OCI-LY3 (cell line): ENCODE measurements at regions not wholly inside any gene's neighbourhood (a gene's known extent, or its start where the extent isn't known, plus 50 kb on each side); places are given as distances from the start of the nearest gene placed in this dataset.

Experiments
- EZH2phosphoT487 ChIP-seq: fragments of 200-600 bp; shearing (Covaris generic); IDR thresholded peaks from 2 replicates; pipeline ENCODE4 v1.6.1; 2018; ENCODE audit warnings: antibody characterized with exemption, mixed run types, low read depth
- TF ChIP-seq, protein P1 (sequence below): fragments of 200-600, 300-600 bp; sonication (generic); IDR thresholded peaks from 2 replicates; pipeline ENCODE4 v1.5.1; 2014; ENCODE audit warnings: antibody characterized with exemption, low read length, low read depth

DNA sequence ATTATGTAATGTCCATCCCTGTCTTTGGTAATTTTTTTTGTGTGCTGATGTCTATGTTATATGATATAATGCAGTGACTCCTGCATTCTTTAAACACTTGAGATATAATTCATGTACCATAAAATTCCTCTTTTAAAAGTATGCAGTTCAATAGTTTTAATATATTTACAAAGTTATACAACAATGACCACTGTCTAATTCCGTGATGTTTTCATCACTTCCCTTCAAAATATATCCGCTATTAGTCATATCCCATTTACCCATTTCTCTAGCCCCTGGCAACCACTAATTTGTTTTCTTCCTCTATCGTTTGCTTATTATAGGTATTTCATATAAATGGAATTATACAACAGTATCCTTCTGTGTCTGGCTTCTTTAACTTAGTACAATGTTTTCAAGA lies 64.9 kb upstream of the SUCLG2 start:
- TF ChIP-seq, protein P1, sequence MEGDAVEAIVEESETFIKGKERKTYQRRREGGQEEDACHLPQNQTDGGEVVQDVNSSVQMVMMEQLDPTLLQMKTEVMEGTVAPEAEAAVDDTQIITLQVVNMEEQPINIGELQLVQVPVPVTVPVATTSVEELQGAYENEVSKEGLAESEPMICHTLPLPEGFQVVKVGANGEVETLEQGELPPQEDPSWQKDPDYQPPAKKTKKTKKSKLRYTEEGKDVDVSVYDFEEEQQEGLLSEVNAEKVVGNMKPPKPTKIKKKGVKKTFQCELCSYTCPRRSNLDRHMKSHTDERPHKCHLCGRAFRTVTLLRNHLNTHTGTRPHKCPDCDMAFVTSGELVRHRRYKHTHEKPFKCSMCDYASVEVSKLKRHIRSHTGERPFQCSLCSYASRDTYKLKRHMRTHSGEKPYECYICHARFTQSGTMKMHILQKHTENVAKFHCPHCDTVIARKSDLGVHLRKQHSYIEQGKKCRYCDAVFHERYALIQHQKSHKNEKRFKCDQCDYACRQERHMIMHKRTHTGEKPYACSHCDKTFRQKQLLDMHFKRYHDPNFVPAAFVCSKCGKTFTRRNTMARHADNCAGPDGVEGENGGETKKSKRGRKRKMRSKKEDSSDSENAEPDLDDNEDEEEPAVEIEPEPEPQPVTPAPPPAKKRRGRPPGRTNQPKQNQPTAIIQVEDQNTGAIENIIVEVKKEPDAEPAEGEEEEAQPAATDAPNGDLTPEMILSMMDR: no peak
- TF ChIP-seq EZH2phosphoT487: no peak
